ENCODE measurements at regions not wholly inside any gene's neighbourhood (a gene's known extent, or its start where the extent isn't known, plus 50 kb on each side); places are given as distances from the start of the nearest gene placed in this dataset.

DNA sequence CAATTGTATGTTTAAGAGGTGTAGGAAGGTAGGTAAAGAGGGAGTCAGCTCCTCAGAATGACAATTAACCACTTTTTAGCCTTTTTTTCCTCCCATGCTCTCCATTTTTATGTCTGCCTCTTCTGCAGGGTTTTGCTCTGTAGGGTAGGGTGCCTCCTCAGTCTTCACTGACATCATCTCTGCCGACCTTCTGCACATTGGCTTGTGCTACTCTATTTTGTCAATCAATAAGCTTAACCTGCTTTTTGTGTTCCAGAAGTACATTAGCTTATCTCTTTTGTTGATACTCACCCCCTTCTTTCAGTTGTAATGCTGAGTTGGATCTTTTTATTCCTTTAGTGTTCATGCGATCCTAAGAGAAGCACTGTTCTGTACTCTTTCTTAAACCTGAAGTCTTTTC, 323.2 kb downstream of the RDH14 start:
- TF ChIP-seq, protein P1, sequence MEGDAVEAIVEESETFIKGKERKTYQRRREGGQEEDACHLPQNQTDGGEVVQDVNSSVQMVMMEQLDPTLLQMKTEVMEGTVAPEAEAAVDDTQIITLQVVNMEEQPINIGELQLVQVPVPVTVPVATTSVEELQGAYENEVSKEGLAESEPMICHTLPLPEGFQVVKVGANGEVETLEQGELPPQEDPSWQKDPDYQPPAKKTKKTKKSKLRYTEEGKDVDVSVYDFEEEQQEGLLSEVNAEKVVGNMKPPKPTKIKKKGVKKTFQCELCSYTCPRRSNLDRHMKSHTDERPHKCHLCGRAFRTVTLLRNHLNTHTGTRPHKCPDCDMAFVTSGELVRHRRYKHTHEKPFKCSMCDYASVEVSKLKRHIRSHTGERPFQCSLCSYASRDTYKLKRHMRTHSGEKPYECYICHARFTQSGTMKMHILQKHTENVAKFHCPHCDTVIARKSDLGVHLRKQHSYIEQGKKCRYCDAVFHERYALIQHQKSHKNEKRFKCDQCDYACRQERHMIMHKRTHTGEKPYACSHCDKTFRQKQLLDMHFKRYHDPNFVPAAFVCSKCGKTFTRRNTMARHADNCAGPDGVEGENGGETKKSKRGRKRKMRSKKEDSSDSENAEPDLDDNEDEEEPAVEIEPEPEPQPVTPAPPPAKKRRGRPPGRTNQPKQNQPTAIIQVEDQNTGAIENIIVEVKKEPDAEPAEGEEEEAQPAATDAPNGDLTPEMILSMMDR (IDR thresholded peaks at IDR 0.05) = no peak
- ATAC-seq (ENCODE audit: low FRiP score) = no peak
- no peak for DNase-seq (ENCODE audit: low spot score)

DNA sequence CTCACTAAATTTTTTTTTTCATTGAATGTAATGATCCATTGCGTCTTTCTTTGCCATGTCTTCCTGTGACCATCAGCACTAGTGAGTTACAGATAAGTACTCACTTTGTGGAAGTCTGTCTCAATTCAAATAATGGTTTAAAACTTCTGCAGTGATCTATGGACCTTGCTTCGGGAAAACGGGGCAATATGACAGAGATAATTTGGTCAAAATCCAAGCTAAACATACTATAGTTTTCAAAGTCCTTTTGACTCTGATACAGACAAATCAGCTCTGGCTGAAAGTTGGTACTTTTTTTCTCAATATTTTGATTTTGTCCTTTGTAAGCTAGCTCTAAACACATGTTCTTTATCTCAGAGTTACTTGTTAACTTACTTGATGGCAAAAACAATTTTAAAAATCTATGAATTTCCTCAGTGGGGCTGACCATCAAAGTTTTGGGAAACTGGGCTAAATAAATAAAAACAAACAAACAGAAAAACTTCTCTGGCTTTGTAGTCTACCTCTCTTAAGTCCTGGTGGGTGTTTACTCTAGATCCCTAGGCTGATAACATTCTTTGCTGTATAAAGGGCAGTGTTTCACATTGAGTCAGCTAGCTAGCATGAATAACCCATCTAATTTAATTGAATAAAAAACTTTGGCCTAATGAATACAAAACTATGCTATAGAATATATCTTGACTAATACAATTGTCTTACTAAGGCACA, 327.6 kb downstream of the RDH14 start:
- ATAC-seq (ENCODE audit: low FRiP score) = no peak
- TF ChIP-seq, protein P1 (IDR thresholded peaks at IDR 0.05) = no peak
- DNase-seq (ENCODE audit: low spot score) = no peak

DNA sequence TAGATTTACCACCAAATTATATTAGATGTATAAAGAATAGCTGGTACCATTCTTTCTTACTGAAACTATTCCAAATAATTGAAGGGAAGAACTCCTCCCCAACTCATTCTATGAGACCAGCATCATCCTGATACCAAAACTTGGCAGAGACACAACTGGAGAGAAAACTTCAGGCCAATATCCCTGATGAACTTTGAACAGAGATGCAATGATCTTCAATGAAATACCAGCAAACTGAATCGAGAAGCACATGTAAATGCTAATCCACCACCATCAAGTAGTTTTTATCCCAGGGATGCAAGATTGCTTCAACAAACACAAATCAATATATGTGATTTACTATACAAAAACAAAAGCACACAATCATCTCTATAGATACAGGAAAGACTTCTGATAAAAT, 329.8 kb downstream of the RDH14 start:
- TF ChIP-seq, protein P1 (IDR thresholded peaks at IDR 0.05) = no peak
- no peak for DNase-seq (ENCODE audit: low spot score)
- ATAC-seq (ENCODE audit: low FRiP score) = no peak

DNA sequence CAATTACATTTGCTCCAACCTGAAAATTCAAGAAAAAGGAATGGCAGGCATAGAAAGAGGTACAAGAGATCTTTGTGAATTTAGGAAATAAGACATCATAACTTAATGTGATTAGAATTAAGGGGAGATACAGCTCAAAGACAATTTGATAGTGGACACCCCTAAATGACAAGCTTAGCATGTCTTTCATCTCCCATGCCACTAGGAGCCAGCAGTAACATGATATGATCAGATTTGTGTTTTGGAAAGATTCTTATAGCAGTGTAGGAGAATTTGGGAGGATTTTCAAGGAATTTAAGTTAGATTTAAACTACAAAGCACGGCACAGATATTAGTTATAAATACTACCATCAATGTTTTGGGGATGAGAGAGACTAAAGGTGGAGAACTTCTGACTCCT, 340.8 kb downstream of the RDH14 start:
- DNase-seq (ENCODE audit: low spot score) = no peak
- no peak for ATAC-seq (ENCODE audit: low FRiP score)
- TF ChIP-seq, protein P1 (IDR thresholded peaks at IDR 0.05) = no peak

DNA sequence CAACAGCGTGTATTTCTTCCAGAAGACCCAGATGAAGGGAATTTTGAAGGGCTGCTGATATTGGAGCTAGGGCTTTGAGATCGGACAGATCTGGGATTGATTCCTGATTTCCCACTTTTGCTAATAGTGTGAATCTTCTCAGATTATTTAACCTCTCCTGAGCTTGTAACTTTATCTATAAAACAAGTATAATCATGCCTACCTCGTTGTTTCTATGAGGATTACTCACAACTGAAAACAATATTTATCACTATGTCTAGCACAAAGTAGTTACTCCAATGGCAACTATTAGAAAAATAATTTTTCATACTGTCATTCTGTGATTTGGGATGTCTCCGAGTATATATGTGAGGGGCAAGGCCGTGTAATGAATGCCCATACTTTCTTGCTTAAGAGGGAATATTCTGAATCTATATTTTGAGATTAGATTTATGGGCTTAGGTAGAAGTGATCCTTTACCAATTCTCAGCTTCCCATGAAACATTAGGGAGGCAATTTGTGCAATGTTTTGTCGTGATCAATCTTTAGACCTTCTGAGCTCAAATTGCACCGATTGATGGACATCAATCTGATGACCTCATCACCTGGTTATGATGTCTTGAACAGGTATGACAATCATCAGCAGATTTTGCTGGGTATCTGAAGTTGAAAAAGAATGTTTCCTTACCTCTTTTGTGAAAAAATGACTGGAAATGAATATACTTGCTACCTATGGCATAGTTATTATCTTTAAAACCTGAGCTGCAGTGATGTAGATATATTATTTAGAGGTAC, 339.9 kb downstream of the KCNS3 start:
- TF ChIP-seq, protein P1 (IDR thresholded peaks at IDR 0.05) = no peak
- DNase-seq (ENCODE audit: low spot score) = no peak
- ATAC-seq (ENCODE audit: low FRiP score) = no peak

DNA sequence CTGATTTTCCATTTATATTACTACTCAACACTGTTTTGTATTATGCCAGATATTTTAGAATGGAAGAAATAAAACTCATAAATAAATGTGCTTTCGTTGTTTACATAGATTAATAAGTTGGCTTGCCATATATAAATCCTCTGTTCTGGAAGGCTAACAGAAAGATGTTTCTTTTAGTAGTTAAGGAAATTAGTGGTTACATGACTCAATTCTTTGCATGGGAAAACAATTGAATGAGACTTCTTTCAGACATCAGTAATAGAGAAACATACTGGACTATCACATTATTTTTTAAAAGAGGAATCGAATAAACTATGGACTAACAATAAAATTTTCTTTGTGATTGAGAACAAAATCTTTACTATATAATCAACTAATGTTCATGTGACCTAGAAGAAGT, 336.5 kb downstream of the KCNS3 start:
- TF ChIP-seq, protein P1 (IDR thresholded peaks at IDR 0.05) = no peak
- ATAC-seq (ENCODE audit: low FRiP score) (no peak), DNase-seq (ENCODE audit: low spot score) (no peak)

DNA sequence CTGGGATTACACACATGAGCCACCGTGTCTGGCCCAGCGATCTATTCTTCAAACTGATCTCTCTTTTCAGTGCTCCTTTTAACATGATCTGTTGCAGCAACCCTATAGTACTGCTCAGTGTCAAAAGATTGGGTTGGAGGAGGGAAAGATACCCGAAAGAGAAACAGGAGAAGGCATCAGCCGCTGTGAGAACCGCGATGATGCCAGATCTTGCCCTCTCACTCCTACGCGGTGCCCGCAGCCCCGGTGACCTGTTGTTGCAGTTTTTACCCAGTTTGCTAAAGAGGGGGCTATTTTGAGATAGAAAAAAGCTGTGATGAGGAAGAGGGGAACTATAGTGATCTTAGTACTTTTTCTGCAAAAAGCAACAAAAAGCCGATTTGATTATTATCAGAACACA, 335.5 kb downstream of the KCNS3 start:
- DNase-seq (ENCODE audit: low spot score) = no peak
- no peak for ATAC-seq (ENCODE audit: low FRiP score)
- TF ChIP-seq, protein P1 (IDR thresholded peaks at IDR 0.05) = no peak
